Retinal pigment epithelial cell (primary cell): ENCODE measurements at regions not wholly inside any gene's neighbourhood (a gene's known extent, or its start where the extent isn't known, plus 50 kb on each side); places are given as distances from the start of the nearest gene placed in this dataset.

Experiments
- DNase-seq: peaks from one replicate; pipeline ENCODE4 v3.0.0-alpha.2; 2010; ENCODE audit warnings: low read depth
- H3K4me3 ChIP-seq: 2 replicates; pipeline ENCODE4 v1.5.1; 2011; ENCODE audit warnings: mild to moderate bottlenecking, low read length, control low read depth, moderate library complexity
- TF ChIP-seq, protein P1 (sequence below): conservative IDR thresholded peaks from 2 replicates; pipeline ENCODE4 v1.5.1; 2011; ENCODE audit warnings: low read depth, low read length, control low read depth, inconsistent platforms

DNA sequence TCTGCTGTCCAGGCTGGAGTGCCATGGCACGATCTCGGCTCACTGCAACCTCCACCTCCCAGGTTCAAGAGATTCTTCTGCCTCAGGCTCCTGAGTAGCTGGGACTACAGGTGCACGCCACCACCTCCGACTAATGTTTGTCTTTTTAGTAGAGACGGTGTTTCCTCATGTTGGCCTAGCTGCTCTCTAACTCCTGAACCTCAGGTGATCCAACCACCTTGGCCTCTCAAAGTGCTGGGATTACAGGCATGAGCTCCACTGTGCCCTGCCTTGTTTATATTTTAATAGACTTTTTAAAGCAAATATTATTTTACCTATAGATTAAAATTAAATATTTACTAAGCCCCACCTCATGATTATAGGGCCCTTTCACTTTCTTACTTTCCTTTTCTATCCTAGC, 483.2 kb upstream of the EPHA7 start:
- no peak for DNase-seq
- TF ChIP-seq, protein P1, sequence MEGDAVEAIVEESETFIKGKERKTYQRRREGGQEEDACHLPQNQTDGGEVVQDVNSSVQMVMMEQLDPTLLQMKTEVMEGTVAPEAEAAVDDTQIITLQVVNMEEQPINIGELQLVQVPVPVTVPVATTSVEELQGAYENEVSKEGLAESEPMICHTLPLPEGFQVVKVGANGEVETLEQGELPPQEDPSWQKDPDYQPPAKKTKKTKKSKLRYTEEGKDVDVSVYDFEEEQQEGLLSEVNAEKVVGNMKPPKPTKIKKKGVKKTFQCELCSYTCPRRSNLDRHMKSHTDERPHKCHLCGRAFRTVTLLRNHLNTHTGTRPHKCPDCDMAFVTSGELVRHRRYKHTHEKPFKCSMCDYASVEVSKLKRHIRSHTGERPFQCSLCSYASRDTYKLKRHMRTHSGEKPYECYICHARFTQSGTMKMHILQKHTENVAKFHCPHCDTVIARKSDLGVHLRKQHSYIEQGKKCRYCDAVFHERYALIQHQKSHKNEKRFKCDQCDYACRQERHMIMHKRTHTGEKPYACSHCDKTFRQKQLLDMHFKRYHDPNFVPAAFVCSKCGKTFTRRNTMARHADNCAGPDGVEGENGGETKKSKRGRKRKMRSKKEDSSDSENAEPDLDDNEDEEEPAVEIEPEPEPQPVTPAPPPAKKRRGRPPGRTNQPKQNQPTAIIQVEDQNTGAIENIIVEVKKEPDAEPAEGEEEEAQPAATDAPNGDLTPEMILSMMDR = no peak
- no peak overlapping the region for H3K4me3 ChIP-seq

DNA sequence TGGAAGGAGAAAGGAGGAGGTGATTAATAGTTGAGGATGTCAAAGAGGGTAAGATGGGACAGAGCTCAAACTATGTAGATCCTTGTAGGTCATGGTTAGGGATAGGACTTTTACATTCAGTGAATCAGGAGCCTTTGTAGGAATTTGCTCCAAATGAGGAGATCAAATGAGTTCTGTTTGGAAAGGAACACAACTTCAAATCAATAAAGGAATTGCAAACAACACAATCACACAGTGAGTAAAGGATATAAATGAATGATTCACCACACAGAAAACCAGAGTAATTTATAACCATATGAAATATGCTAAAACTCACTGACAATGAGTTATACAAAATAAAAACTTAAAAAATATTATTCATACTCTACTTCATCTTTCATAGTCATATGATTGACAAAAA, 480.8 kb upstream of the EPHA7 start:
- DNase-seq = no peak
- no peak overlapping the region for H3K4me3 ChIP-seq
- TF ChIP-seq, protein P1 = no peak

DNA sequence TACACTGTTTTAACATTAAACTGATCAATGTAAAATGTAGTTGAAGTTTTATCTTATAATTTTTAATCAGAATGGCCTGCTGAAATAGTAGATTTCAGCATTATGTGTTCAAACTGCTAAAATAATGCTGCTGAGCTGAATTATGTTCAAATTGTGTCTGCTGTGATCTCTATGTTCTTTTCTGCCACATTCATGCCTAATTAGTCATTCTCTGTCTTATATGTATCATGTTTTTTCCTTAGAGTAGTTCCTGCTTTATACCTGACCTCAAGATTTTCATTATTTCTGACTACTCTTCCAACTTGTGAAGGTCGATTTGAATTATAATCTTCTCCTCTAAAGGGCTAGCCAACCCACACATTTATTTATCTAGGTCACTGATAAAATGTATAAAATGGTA, 476.7 kb upstream of the EPHA7 start:
- TF ChIP-seq, protein P1 = no peak
- peak; percentile 12 for DNase-seq

DNA sequence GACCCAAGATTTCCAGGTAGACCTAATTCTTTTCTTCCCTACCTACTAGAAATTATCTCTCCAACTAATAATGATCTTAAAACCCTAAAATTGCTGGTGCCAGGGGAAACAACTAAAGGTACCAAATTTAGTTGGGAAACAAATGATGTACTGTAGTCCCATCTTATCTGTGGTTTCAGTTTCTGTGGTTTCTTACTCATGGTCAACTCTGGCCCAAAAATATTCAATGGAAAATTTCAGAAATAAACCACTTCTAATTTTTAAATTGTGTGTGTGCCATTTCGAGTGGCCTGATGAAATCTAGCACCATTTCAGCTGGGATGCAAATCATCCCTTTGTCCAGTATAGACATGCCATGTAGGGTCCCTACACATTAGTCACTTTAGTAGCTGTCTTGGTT, 475.2 kb upstream of the EPHA7 start:
- H3K4me3 ChIP-seq = no peak overlapping the region
- DNase-seq = no peak
- TF ChIP-seq, protein P1 = no peak

More for the DNA sequence above, 476.7 kb upstream of the EPHA7 start:
- H3K4me3 ChIP-seq = no peak overlapping the region

DNA sequence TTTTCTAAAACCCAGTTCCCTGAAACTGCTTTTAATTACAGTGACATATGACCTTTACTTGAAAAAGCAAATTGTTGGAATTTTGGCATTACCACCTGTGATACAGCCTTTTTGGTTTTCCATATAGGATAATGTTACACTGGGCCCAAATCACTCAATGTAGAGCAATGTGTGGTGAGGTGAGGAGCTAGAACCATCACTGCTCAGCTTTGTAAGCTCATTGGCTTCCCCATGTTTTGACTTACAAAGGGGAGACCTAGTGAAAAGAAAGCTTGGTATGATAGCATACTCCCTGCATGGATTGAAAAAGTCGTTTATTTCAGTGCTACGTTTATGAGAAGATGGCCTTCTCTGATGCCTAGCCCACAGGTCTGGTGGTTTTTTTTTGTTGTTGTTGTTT, 470.4 kb upstream of the EPHA7 start:
- no peak overlapping the region for H3K4me3 ChIP-seq
- DNase-seq = no peak
- TF ChIP-seq, protein P1 = no peak

DNA sequence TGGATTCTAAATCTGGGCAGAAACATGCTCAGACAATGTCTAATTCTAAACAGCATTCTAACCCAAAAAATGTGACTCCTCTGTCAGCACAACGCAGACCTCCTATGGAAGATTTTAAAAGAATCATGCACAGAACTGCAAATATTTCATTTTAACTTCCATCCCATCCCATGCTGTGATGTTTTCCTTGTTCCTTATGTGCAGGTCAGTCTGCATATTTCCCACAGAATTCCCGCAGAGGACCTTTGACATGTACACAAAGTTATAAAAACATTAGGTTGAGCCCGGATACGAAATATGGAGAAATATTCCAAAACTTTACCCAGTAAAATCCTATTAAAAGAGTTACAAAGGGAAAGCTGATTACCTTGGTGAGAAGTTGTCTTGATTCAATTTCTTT, 467.1 kb upstream of the EPHA7 start:
- DNase-seq = no peak
- TF ChIP-seq, protein P1 = no peak
- no peak overlapping the region for H3K4me3 ChIP-seq

DNA sequence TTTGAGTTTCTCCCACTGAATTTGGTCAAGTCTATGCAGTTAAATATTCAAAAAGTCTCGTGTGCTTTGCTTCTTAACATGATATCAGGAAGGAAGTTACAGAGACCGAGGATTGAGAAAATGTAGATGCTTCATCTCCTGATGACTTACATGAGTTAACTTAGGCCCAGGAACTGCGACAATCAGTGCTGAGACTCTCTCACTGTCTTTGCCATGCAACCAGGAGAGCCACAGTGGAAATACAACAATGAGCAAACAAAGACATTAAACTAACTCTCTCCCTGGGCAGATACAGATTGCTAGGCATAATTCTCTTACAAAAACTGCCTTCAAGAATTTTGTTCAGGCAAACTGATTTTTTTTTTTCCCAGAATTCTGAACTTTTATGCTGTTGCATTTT, 440.6 kb upstream of the EPHA7 start:
- DNase-seq = no peak
- H3K4me3 ChIP-seq = no peak overlapping the region
- TF ChIP-seq, protein P1 = no peak
